HG03442 (cell line): ENCODE measurements at regions not wholly inside any gene's neighbourhood (a gene's known extent, or its start where the extent isn't known, plus 50 kb on each side); places are given as distances from the start of the nearest gene placed in this dataset.

Experiments used
- ATAC-seq: cut with Tn5 transposase; IDR thresholded peaks from one replicate; pipeline ENCODE4 v1.9.1; 2021; ENCODE audit warnings: mild to moderate bottlenecking, moderate library complexity; ENCODE audit not compliant: unreplicated experiment

- ATAC-seq: no peak
Measured at GRCh38 chr3:177946497-177946896, 589.7 kb upstream of the KCNMB2 start.

GRCh38 chr3:177946936-177947335, 589.3 kb upstream of the KCNMB2 start:
- ATAC-seq: no peak

GRCh38 chr3:177947901-177948300, 588.3 kb upstream of the KCNMB2 start:
- no peak for ATAC-seq

DNA sequence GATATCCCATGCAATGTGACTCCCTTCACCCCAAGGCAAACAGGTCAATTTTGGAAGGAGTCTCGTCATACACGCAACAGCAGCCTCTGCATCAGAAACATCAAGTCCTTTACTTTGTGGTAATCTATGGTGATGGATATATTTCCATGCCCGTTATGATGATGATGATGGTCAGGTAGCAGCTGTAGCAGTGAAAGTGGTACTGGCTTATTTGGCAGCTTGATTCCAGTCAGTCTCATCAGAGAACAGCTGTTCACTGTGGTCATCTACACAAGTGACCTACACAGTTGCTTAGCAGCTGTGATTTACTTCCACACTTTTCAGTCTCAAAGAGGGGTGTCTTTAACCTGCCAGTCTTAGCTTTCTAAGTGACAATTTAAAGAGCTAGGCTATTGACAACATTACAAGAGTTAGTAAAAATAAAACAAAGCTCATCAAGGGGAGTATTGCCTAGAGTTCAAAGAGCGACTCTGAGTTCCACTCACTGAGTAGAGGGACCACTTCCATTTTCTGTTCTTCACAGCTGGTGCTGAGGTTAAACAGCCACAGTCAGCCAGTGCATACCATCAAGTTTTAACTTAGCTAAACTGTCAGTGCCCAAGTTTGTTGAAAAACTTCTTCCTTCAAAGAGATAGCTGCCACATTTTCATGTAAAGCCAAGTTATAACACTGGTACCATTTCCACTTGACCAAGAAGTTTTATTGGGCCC, 587.4 kb upstream of the KCNMB2 start:
- no peak for ATAC-seq

GRCh38 chr3:177959188-177959587, 577.0 kb upstream of the KCNMB2 start:
- ATAC-seq: no peak

DNA sequence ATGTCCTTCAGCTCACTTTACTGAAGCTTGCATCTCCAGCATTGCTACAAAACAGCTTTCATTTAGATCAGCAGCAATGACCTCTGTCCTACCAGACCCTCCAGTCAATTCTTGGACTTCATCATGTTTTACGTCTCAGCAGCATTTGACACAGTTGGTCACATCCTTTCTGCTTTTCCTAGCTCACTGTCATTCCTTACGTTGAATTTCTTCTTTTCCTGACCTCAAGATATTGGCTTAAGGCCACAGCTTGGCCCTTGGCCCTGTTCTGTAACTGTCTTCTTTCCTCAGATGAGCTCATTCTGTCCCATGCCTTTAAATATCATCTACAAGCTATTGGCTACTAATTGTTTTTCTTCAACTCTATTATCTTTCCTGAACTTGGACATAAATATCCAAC, 576.2 kb upstream of the KCNMB2 start:
- ATAC-seq: no peak

DNA sequence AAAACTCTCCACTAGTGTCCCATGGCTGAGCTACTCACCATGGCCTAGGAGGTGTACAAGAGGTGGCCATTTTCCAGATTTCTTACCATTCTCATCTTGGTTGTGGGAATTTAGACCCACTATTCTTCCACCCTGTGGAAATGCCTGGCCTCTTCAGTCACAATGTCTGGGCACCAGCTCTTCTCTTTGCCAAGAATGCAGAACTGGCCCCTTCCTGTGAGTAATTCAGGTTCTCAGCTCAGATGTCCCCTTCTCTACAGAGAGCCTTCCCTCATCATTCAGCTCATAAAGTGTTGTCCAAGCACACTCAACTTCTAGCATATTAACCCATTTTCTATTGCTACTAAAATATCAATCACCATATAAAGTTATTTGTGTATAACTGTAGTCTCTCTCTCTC, 575.5 kb upstream of the KCNMB2 start:
- ATAC-seq: no peak

GRCh38 chr3:177961784-177962183, 574.5 kb upstream of the KCNMB2 start:
- no peak for ATAC-seq

- no peak for ATAC-seq
Measured at GRCh38 chr3:177966493-177966892, 569.7 kb upstream of the KCNMB2 start.

DNA sequence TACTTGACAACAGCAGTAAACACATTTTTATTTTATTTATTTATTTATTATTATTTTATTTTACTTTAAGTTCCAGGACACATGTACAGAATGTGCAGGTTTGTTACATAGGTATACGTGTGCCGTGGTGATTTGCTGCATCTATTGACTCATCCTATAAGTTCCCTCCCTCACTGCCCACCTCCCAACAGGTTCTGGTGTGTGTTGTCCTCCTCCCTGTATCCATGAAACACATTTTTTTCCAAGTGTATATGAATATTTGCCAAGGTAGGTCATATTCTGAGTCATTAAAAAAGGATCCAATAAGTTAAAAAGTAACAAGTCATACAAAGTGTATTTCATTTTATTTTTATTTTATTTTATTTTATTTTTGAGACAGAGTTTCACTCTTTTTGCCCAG, 567.3 kb upstream of the KCNMB2 start:
- no peak for ATAC-seq

DNA sequence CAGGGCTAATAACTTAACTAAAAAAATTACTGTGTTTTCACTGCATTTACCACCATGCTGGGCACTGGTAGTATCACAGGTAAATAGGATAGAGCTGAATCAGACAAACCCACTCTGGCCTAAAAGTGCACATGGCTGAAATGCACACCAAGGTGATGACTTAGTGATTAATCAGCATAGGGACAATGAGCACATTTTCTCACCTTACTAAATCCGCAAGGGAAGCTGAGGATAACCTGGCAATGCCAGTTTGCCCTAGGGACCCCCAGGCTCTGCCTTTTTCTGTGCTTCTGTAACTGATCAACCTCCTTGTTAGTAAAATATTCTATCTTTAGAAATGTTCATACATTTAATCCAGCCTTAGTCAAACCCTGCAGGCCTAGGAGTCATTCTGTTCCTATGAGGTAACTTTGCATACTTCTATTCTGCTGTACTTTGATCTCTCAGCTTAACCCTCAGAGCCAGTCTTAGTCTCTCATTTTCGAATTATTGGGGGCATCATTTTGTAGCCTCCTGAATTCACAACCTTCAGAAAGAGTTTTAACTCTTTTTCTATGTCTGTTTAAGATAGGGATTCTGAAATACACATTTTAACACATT, 562.9 kb upstream of the KCNMB2 start:
- ATAC-seq: no peak

GRCh38 chr3:177976241-177976640, 560.0 kb upstream of the KCNMB2 start:
- no peak for ATAC-seq

- ATAC-seq: no peak
Measured at GRCh38 chr3:177976866-177977265, 559.4 kb upstream of the KCNMB2 start.

DNA sequence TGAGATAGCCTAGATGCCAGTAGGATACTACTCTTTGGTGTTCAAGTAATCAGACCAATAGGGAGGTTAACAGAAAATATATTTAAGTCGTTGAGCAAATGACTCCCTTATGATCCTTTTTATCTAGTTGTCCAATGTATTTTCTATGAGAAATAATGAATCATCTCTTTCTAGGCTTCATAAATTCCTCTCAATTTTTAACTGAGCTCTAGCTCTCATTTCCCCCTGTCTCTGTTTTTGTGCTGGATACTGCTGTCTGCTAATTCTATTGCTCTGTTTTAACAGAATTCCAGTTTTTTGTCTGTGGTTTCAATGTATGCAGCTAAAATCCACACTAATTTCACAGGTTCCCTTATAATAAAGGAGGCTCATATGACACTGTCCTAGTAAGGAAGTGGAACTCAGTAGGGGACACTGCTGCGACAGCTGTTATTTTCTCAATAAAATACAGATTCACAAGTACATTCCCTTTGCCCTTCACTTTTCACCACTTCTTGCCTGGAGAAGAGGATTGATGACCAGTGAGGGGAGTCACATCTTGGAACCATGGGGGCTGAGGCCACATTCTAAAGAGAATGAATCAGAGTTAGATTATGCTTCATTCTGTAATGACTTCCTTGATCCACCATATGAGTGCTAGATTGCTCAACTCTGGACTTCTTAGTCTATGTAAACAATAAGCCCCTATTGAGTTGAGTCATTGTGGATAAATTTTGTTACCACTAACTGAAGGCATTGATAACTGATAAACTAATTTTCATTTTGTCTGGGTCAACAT, 558.7 kb upstream of the KCNMB2 start:
- ATAC-seq: no peak

- no peak for ATAC-seq
Measured at GRCh38 chr3:177978946-177979345, 557.3 kb upstream of the KCNMB2 start.

DNA sequence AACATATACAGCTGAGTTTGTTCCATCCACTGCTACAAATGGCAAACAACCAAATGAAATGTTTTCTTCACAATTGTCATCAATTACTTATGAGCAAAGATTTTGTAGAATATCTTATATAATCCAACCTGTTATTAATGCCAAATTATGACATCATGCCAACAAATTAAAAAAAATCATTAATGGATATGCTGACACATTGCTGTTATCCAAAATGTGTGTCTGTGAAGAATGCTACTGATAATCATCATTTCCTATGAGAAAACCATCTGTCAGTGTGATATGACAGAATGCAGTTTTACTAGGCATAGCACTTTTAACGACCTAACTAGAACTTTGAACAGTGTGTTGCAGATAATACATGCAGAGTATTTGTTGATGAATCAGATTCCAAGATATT, 556.5 kb upstream of the KCNMB2 start:
- no peak for ATAC-seq

DNA sequence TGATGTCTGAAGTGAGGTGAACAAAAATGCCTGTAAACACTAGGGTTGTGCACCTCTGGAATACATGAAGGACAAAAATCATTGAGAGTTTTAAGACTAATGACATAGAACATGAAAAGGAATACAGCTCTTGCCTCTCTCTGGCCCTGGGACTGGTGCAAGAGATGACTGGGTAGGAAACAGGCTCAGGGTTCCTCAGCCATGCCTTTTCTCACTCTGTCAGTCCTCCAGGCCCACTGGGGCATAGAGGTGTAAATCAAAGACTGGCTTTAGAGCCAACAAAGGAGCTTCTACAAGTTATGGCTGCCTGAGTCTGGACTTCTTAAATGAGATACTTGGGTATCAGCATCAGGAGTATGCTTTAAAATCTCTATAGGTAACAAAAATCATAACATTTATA, 554.7 kb upstream of the KCNMB2 start:
- ATAC-seq: peak; percentile 63

GRCh38 chr3:177982034-177982433, 554.2 kb upstream of the KCNMB2 start:
- ATAC-seq: peak; percentile 64

GRCh38 chr3:177983320-177983719, 552.9 kb upstream of the KCNMB2 start:
- ATAC-seq: no peak

DNA sequence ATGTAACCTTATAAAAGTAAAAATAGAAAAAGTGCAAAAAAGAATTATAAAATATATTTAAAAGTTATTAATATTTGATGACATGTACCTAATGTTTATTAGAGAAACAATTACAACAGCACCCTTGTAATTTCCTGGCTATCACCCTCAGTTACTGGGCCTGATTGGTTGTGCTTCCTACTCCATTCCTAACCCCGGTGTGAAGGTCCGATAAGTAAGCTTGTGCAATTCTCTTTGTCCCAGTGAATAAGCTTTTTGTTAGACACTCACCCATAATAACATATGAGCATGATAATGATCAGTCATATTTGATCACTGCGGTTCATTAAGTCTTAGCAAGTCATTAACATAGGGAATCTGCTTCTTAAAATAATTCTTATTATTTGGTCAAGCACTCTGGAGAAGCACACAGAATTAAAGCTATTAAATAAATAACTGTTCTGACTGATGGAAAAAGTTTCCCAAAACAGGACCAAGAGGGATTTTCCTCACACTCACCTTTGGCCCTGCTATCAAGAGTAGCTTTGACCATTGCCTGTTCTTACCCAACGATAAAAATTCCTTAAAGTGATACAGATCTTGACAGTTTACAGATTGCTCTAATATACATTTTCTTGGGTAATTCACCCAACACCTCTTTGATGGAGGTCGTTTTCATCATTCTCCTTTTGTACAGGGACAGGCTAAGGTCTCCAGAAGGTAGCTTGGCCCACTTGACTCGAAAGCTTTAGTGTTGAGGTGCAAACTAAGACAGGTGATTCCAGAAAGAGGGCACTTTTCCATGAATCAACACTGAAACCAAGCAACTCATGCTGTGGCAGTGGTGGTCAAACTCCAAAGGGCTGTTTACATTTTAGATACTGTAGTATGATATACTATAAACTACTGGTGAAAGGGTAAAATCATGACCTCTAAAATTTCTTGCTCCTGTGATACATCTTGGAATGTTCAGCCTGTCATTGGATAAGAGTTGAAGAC, 543.0 kb upstream of the KCNMB2 start:
- ATAC-seq: no peak

DNA sequence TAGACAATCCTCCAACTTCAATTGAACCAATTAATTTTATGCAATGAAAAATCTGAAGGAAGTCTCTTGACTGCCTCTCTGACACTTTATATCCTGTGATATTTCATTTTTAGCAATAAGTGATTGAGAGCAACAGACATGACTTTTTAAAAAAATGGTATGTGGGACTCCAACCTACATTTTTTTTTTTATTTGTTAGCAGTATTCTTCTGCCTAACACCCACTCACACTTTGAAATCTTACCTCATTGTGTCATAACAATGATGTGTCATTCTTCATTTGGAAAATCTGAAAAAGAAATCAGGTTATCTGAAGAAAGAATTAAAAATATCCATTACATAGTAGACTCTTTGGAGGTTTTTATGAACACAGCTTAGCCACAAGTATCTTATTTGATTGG, 541.3 kb upstream of the KCNMB2 start:
- no peak for ATAC-seq
